Upper lobe of left lung (tissue), 4 donors: ENCODE measurements at regions not wholly inside any gene's neighbourhood (a gene's known extent, or its start where the extent isn't known, plus 50 kb on each side); places are given as distances from the start of the nearest gene placed in this dataset.
"Not testable (repeated sequence)": the region's sequence is repeated elsewhere in the genome, so short reads cannot be mapped to it uniquely, and the experiment has no call there.

Source experiments
- CTCF ChIP-seq, 6 experiments: fragments of 450-650 bp in 4 of 6; fragments of 200-600 bp in 2 of 6; sonication (generic) in 2 of 6; IDR thresholded peaks; one replicate each; pipeline ENCODE4 v1.5.1; 2016 to 2019; ENCODE audit warnings: antibody characterized with exemption in 6 of 6
- EP300 ChIP-seq, 4 donors: sonication (generic); formaldehyde crosslinking; IDR thresholded peaks; one replicate each; pipeline ENCODE4 v1.5.1; 2017; ENCODE audit warnings: antibody characterized with exemption in 4 of 4, control low read depth in 2 of 4
- POLR2A ChIP-seq, 4 donors: fragments of 450-650 bp; IDR thresholded peaks; one replicate each; pipeline ENCODE4 v1.5.1; 2016 to 2017; ENCODE audit warnings: antibody characterized with exemption in 4 of 4, mild to moderate bottlenecking in 2 of 4

GRCh38 chr2:100751871-100752625 lies 67.9 kb upstream of the NPAS2 start:
- not testable (repeated sequence) for TF ChIP-seq CTCF, POLR2A, EP300 (IDR thresholded peaks at IDR 0.05)
